Heart left ventricle (tissue), 16 donors: ENCODE measurements at regions not wholly inside any gene's neighbourhood (a gene's known extent, or its start where the extent isn't known, plus 50 kb on each side); places are given as distances from the start of the nearest gene placed in this dataset.

Experiments used
- ATAC-seq, 4 donors: fragments of 200-7000 bp; cut with Tn5 transposase; one replicate each; pipeline ENCODE4 v1.9.1; 2020 to 2022; ENCODE audit warnings: moderate library complexity in 4 of 4, mild to moderate bottlenecking in 3 of 4, moderate number of reproducible peaks in 1 of 4
- DNase-seq, 5 donors: peaks; one replicate each; pipeline ENCODE4 v3.0.0-alpha.2; 2020
- H3K27ac ChIP-seq, 12 donors: fragments of 200-600 bp; sonication (generic) in 4 of 12; one replicate each; pipeline versions ENCODE4 v1.5.0 to v1.8.0; 2016 to 2022; ENCODE audit warnings: mild to moderate bottlenecking in 2 of 12
- H3K27me3 ChIP-seq, 9 donors: fragments of 200-600 bp; sonication (generic) in 2 of 9; one replicate each; pipeline versions ENCODE4 v1.5.1 to v1.8.0; 2016 to 2022; ENCODE audit warnings: mild to moderate bottlenecking in 3 of 9
- H3K36me3 ChIP-seq, 9 donors: fragments of 200-600 bp; sonication (generic) in 2 of 9; one replicate each; pipeline versions ENCODE4 v1.5.0 to v1.8.0; 2018 to 2022; ENCODE audit warnings: mild to moderate bottlenecking in 2 of 9
- H3K4me1 ChIP-seq, 12 donors: fragments of 200-600 bp; sonication (generic) in 4 of 12; one replicate each; pipeline versions ENCODE4 v1.5.0 to v1.8.0; 2016 to 2022; ENCODE audit warnings: mild to moderate bottlenecking in 3 of 12
- H3K4me3 ChIP-seq, 12 donors: fragments of 200-600 bp; sonication (generic) in 4 of 12; one replicate each; pipeline versions ENCODE4 v1.5.0 to v1.8.0; 2017 to 2022; ENCODE audit warnings: mild to moderate bottlenecking in 9 of 12, moderate library complexity in 4 of 12
- H3K9me3 ChIP-seq, 12 donors: fragments of 200-600 bp; sonication (generic) in 4 of 12; one replicate each; pipeline versions ENCODE4 v1.5.0 to v1.8.0; 2016 to 2022; ENCODE audit warnings: mild to moderate bottlenecking in 1 of 12
- CTCF ChIP-seq, 12 donors: fragments of 200-600 bp; sonication (generic) in 4 of 12; IDR thresholded peaks; one replicate each; pipeline versions ENCODE4 v1.5.0 to v1.8.0; 2018 to 2022; ENCODE audit warnings: antibody characterized with exemption in 12 of 12, mild to moderate bottlenecking in 5 of 12
- POLR2A ChIP-seq, 2 donors: fragments of 450-650 bp; IDR thresholded peaks; one replicate each; pipeline ENCODE4 v1.6.1; 2017; ENCODE audit warnings: antibody characterized with exemption in 2 of 2, mild to moderate bottlenecking in 2 of 2, moderate library complexity in 2 of 2
- WGBS, 4 donors: extraction: QIAGEN DNeasy Blood & Tissue Kit in 2 of 4; methylation state at CpG; one replicate each; pipeline versions ENCODE4 v1.1.5 to v1.1.7; 2013 to 2018; 5-methylcytosine and 5-hydroxymethylcytosine counted together
- intact Hi-C, 10 donors: fragments of 100-400 bp; cut with DNase I; formaldehyde crosslinking; loops; one replicate each; pipeline versions ENCODE4 v1.11.1 to v1.14.2; 2022
- donor health status: ischemic (EF 13 %, LVEDD 7.1; RV severe dilation, severe dysfunction).
- donor health status: healthy with polysubstance abuse.
- donor health status: DM: no; HTN: yes; CAD: no.
- donor health status: DM: no; HTN: no; CAD: no.
- donor health status: ischemic (EF 25% LVEDD 6.9; RV normal size, moderate dysfunction).
- donor health status: ischemic (EF 25% LVEDD 5.7; RV mildly dilated, moderate dysfunction).
- donor health status: healthy.
- donor health status: DM: yes; HTN: yes; CAD: no.
- donor health status: ischemic (EF 35%, LVEDD 5.7; RV mildly dilated, moderate dysfunction).
- donor health status: nonischemic (EF 11% LVEDD 7.7; RV severe dilation, severe dysfunction).
- donor health status: DM: yes; HTN: yes; CAD: no.
- donor health status: PGD.
- donor health status: ischemic (EF 29% LVEDD 5.4; RV normal size, mild dysfunction).
- donor health status: nonischemic (EF 23%, LVEDD 6.1; RV moderate dilation, normal function).

- Histone ChIP-seq H3K27ac (no peak overlapping the region), H3K36me3 (no peaks in the 10 kb centered on the region), H3K9me3 (no peaks in the 10 kb centered on the region), H3K4me3 (no peak overlapping the region), H3K27me3 (no peaks in the 10 kb centered on the region), H3K4me1 (peaks cover 0 to 10% (median 1%) of the 10 kb centered on the region in 12 donors)
- WGBS, 4 donors, result 62 to 74% (median 68%) methylated on average over 16 of the region's 16 CpGs
- intact Hi-C loops, result no loop called here
- peak in 1 of 4 donors; percentile 26 for ATAC-seq
- DNase-seq, result no peak
- TF ChIP-seq POLR2A (IDR thresholded peaks at IDR 0.05) (no peak), CTCF (IDR thresholded peaks at IDR 0.05) (no peak)
Observed at GRCh38 chr16:79429381-79430190, 171.0 kb downstream of the MAF start.

- Histone ChIP-seq H3K4me3 (no peak overlapping the region), H3K36me3 (no peaks in the 10 kb centered on the region), H3K27me3 (no peaks in the 10 kb centered on the region), H3K9me3 (no peaks in the 10 kb centered on the region), H3K4me1 (peaks cover 0 to 12% (median 1%) of the 10 kb centered on the region in 12 donors), H3K27ac (no peak overlapping the region)
- no peak for TF ChIP-seq POLR2A (IDR thresholded peaks at IDR 0.05)
- no peak for TF ChIP-seq CTCF (IDR thresholded peaks at IDR 0.05)
- WGBS, 4 donors, result 89 to 93% (median 92%) methylated on average over 6 of the region's 6 CpGs
- DNase-seq, result no peak
- ATAC-seq, result no peak
- intact Hi-C loops, result no loop called here
Observed at GRCh38 chr16:79426663-79427062, 173.9 kb downstream of the MAF start.

- peak overlapping the region in 2 of 12 donors; percentile 43 to 75 for H3K27ac ChIP-seq
- DNase-seq, result no peak
- H3K9me3 ChIP-seq, result no peaks in the 10 kb centered on the region
- no peaks in the 10 kb centered on the region for H3K36me3 ChIP-seq
- peak in 1 of 4 donors; percentile 47 for ATAC-seq
- WGBS, 4 donors, result 90 to 92% (median 91%) methylated on average over 7 of the region's 7 CpGs
- peaks cover 0 to 5% (median 0%) of the 10 kb centered on the region in 9 donors for H3K27me3 ChIP-seq
- no peak for TF ChIP-seq POLR2A (IDR thresholded peaks at IDR 0.05)
- no peak for TF ChIP-seq CTCF (IDR thresholded peaks at IDR 0.05)
- H3K4me3 ChIP-seq, result no peak overlapping the region
- peaks cover 0 to 40% (median 0%) of the 10 kb centered on the region in 12 donors for H3K4me1 ChIP-seq
- intact Hi-C loops, result no loop called here
Observed at GRCh38 chr16:79422064-79422463, 178.5 kb downstream of the MAF start.

- H3K4me3 ChIP-seq, result no peak overlapping the region
- WGBS, 4 donors, result 87 to 98% (median 95%) methylated on average over 7 of the region's 7 CpGs
- peaks cover 0 to 49% (median 0%) of the 10 kb centered on the region in 12 donors for H3K4me1 ChIP-seq
- no peaks in the 10 kb centered on the region for H3K9me3 ChIP-seq
- DNase-seq (no peak), ATAC-seq (no peak)
- TF ChIP-seq POLR2A (IDR thresholded peaks at IDR 0.05) (no peak), CTCF (IDR thresholded peaks at IDR 0.05) (no peak)
- peaks cover 0 to 5% (median 0%) of the 10 kb centered on the region in 9 donors for H3K27me3 ChIP-seq
- no peaks in the 10 kb centered on the region for H3K36me3 ChIP-seq
- intact Hi-C loops, result no loop called here
- H3K27ac ChIP-seq, result no peak overlapping the region
Observed at GRCh38 chr16:79421126-79421525, 179.4 kb downstream of the MAF start.
